Gastrocnemius medialis (tissue), 4 donors: ENCODE measurements at regions not wholly inside any gene's neighbourhood (a gene's known extent, or its start where the extent isn't known, plus 50 kb on each side); places are given as distances from the start of the nearest gene placed in this dataset.

ENCODE experiments used
- POLR2A ChIP-seq, 2 donors: fragments of 450-650 bp; IDR thresholded peaks; one replicate each; pipeline ENCODE4 v1.6.1; 2017; ENCODE audit warnings: antibody characterized with exemption in 2 of 2, mild to moderate bottlenecking in 2 of 2, moderate library complexity in 2 of 2
- TF ChIP-seq, protein P1 (sequence below), 5 experiments: fragments of 450-650 bp in 3 of 5; fragments of 200-600 bp in 2 of 5; sonication (generic) in 2 of 5; IDR thresholded peaks in 4 of 5; conservative IDR thresholded peaks in 1 of 5; 1 replicate in 4 of 5; 2 replicates in 1 of 5; pipeline ENCODE4 v1.5.1; 2016 to 2019; ENCODE audit warnings: antibody characterized with exemption in 5 of 5, mild to moderate bottlenecking in 3 of 5, moderate library complexity in 3 of 5

DNA sequence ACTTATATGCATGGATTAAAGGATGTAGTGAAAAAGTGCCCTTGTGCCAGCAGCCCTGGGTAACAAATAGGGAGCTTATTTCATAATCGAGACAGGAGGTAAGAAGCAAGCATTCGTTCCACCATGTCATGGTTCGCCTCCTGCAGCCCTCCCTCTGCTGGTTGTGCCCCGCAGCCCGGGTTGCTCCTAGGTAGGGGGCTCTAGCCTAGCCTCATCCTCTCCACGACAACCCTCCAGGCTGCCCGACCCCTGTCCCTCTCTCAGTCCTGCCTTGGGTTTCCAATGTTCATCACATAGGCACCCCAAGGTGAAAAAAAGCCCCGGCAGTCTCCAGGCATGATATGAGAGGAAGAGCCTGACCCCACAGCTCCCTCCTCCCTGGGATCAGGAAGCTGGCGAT lies 75.5 kb upstream of the SYNDIG1 start:
- no peak for TF ChIP-seq POLR2A (IDR thresholded peaks at IDR 0.05)
- TF ChIP-seq, protein P1, sequence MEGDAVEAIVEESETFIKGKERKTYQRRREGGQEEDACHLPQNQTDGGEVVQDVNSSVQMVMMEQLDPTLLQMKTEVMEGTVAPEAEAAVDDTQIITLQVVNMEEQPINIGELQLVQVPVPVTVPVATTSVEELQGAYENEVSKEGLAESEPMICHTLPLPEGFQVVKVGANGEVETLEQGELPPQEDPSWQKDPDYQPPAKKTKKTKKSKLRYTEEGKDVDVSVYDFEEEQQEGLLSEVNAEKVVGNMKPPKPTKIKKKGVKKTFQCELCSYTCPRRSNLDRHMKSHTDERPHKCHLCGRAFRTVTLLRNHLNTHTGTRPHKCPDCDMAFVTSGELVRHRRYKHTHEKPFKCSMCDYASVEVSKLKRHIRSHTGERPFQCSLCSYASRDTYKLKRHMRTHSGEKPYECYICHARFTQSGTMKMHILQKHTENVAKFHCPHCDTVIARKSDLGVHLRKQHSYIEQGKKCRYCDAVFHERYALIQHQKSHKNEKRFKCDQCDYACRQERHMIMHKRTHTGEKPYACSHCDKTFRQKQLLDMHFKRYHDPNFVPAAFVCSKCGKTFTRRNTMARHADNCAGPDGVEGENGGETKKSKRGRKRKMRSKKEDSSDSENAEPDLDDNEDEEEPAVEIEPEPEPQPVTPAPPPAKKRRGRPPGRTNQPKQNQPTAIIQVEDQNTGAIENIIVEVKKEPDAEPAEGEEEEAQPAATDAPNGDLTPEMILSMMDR (IDR thresholded peaks at IDR 0.05 in 4 of 5, conservative IDR thresholded peaks at IDR 0.05 in 1 of 5), result no peak
